AG04450 (cell line): ENCODE measurements at regions not wholly inside any gene's neighbourhood (a gene's known extent, or its start where the extent isn't known, plus 50 kb on each side); places are given as distances from the start of the nearest gene placed in this dataset.

Experiments used
- CTCF ChIA-PET: fragments of 300-600, 350-600 bp; formaldehyde crosslinking; extraction: SDS; loops from one replicate; lab custom pipeline; 2022; ENCODE audit warnings: antibody characterized with exemption, inconsistent platforms; lab: Charles Lee
- POLR2A ChIA-PET: fragments of 350-600 bp; formaldehyde crosslinking; extraction: SDS; loops from one replicate; lab custom pipeline; 2021; ENCODE audit warnings: antibody characterized with exemption, inconsistent platforms; lab: Yijun Ruan, JAX
- DNase-seq: peaks from one replicate; pipeline ENCODE4 v3.0.0-alpha.2; 2011; ENCODE audit warnings: low read depth, low spot score
- H3K27ac ChIP-seq: one replicate; pipeline ENCODE4 v1.5.1; 2012; ENCODE audit warnings: low read depth, low read length, control low read depth
- H3K27me3 ChIP-seq: one replicate; pipeline ENCODE4 v1.6.0; 2012; ENCODE audit warnings: low read length; ENCODE audit not compliant: control insufficient read depth, insufficient read depth
- H3K4me3 ChIP-seq: 2 replicates; pipeline ENCODE4 v1.5.1; 2011; ENCODE audit warnings: mild to moderate bottlenecking, low read depth, low read length, control low read depth
- H3K9me3 ChIP-seq: 2 replicates; pipeline ENCODE4 v1.5.1; 2012; ENCODE audit warnings: low read length; ENCODE audit not compliant: control insufficient read depth, insufficient read depth
- CTCF ChIP-seq: IDR thresholded peaks from 2 replicates; pipeline ENCODE4 v1.5.1; 2011; ENCODE audit warnings: low read depth, low read length, control low read depth, inconsistent platforms

DNA sequence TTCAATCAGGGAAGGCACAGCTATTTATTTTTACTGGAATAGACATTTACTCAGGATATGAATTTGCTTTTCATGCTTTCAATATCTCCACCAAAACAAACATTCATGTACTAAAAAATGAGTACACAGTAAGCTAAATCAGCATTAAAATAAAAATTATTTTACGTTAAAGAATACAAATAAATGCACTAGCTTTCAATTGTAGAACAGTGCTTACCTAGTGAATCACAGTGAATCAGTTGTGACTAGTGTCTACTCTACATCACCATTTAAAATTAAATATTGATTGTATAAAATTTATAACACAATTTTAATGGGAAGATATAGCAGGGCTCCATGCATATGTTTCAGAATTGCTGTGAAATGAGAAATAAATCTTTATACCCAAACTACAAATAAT, 929.6 kb upstream of the ATXN8OS start:
- Histone ChIP-seq H3K27ac (no peak overlapping the region), H3K27me3 (no peaks in the 10 kb centered on the region), H3K4me3 (no peak overlapping the region), H3K9me3 (peaks cover under 1% of the 10 kb centered on the region; the same call in 1 of the 2 replicates)
- no peak for DNase-seq
- TF ChIP-seq CTCF = no peak
- ChIA-PET POLR2A (interaction anchor here (0.6 kb wide), 1 partner anchor 73 kb away, joined by 6 read pairs; no protein-coding TSS in a partner anchor), CTCF (no interaction called here)

DNA sequence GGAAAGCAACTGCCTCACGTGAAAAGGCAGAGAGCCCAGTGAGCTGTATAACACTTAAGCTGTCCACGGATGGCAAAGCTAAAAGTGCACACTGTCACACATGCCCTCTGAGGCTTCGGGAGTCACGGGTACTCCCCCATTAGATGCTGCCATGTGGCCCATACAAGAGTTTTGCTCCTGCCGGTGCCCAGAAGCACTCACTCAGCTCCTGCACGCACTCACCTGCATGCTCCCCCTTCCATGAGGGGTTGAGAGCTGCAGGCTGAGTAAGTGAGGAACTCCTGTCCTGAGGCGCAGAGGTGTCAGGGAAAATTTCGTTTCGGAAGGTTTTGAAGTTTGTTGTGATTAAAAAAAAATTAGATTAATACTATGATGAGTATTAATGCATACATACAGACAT, 939.2 kb upstream of the ATXN8OS start:
- Histone ChIP-seq H3K4me3 (no peak overlapping the region), H3K9me3 (peaks cover 15% of the 10 kb centered on the region), H3K27me3 (no peaks in the 10 kb centered on the region), H3K27ac (no peak overlapping the region)
- CTCF ChIA-PET = no interaction called here
- POLR2A ChIA-PET = no interaction called here
- DNase-seq = no peak
- TF ChIP-seq CTCF = no peak

GRCh38 chr13:69155136-69155535, 952.5 kb upstream of the ATXN8OS start:
- ChIA-PET POLR2A (no interaction called here), CTCF (no interaction called here)
- no peak overlapping the region for H3K27ac ChIP-seq
- peaks cover 6% of the 10 kb centered on the region for H3K9me3 ChIP-seq
- TF ChIP-seq CTCF = no peak
- H3K4me3 ChIP-seq = no peak overlapping the region
- no peaks in the 10 kb centered on the region for H3K27me3 ChIP-seq
- DNase-seq = no peak

GRCh38 chr13:69142101-69142500, 965.5 kb upstream of the ATXN8OS start:
- POLR2A ChIA-PET = no interaction called here
- H3K9me3 ChIP-seq = peaks cover 5% of the 10 kb centered on the region
- TF ChIP-seq CTCF = no peak
- no peak overlapping the region for H3K4me3 ChIP-seq
- no peaks in the 10 kb centered on the region for H3K27me3 ChIP-seq
- no peak for DNase-seq
- CTCF ChIA-PET = no interaction called here
- no peak overlapping the region for H3K27ac ChIP-seq

GRCh38 chr13:69124996-69125395, 982.6 kb upstream of the ATXN8OS start:
- Histone ChIP-seq H3K27ac (no peak overlapping the region), H3K27me3 (no peaks in the 10 kb centered on the region), H3K9me3 (peaks cover 10% of the 10 kb centered on the region), H3K4me3 (no peak overlapping the region)
- CTCF ChIA-PET = no interaction called here
- DNase-seq = no peak
- no peak for TF ChIP-seq CTCF
- POLR2A ChIA-PET = no interaction called here
